HL-60 (cell line): ENCODE measurements at regions not wholly inside any gene's neighbourhood (a gene's known extent, or its start where the extent isn't known, plus 50 kb on each side); places are given as distances from the start of the nearest gene placed in this dataset.

Experiments used
- DNase-seq, 2 experiments: peaks; one replicate each; pipeline ENCODE4 v3.0.0-alpha.2; 2010 to 2020; ENCODE audit warnings: low read depth in 1 of 2, low spot score in 1 of 2
- H3K27ac ChIP-seq: fragments of 250-450 bp; sonication (Bioruptor Pico); replicated peaks from 2 replicates; pipeline ENCODE4 v1.5.1; 2020; ENCODE audit warnings: mild to moderate bottlenecking, moderate library complexity
- H3K27me3 ChIP-seq: fragments of 250-450 bp; sonication (Bioruptor Pico); 2 replicates; pipeline ENCODE4 v1.5.1; 2021; ENCODE audit warnings: mild to moderate bottlenecking, moderate library complexity; ENCODE audit not compliant: insufficient read depth, poor library complexity, severe bottlenecking
- H3K4me3 ChIP-seq: replicated peaks from 2 replicates; pipeline ENCODE4 v1.5.1; 2011; ENCODE audit warnings: mild to moderate bottlenecking, control low read depth, low read length; ENCODE audit not compliant: insufficient read depth
- GABPA ChIP-seq: IDR thresholded peaks from 2 replicates; pipeline ENCODE4 v1.6.1; 2012; ENCODE audit warnings: low read depth
- POLR2AphosphoS5 ChIP-seq: IDR thresholded peaks from 2 replicates; pipeline ENCODE4 v1.6.1; 2012; ENCODE audit warnings: low read depth
- SPI1 ChIP-seq: IDR thresholded peaks from 2 replicates; pipeline ENCODE4 v1.6.1; 2012; ENCODE audit warnings: low read depth, mild to moderate bottlenecking, borderline replicate concordance
- TF ChIP-seq, protein P1 (sequence below): IDR thresholded peaks from one replicate; pipeline ENCODE4 v1.5.1; 2011; ENCODE audit warnings: low read length, control low read depth, inconsistent platforms; ENCODE audit not compliant: insufficient read depth
- TF ChIP-seq, protein P2 (sequence below): IDR thresholded peaks from 2 replicates; pipeline ENCODE4 v1.6.1; 2012; ENCODE audit warnings: low read depth; ENCODE audit not compliant: insufficient replicate concordance

DNA sequence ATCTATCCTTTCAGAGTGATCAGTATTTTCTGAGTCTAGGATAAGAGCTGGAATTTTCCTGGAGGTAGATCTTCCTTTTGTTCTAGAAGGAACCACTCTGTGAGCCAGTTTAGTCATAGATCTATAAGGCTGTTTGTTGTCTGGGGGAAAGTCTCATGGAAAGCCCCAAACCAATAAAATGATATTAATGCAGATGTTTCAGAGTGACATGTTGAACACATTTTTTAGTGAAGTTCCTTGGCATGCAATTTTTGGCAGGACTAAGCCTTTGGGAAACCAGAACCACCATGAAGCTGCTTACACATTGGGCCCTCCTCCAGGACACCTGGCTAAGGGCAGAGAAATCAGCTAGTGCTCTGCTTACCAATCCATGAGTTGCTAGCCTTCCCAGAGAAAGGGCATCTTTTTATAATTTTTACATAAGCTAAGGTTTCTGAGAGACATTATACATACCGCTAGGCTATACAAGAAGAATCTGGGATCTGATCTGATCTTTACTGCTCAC lies 101.5 kb upstream of the PCED1B start:
- Histone ChIP-seq H3K4me3 (no peak overlapping the region), H3K27ac (no peak overlapping the region), H3K27me3 (no peaks in the 10 kb centered on the region)
- no peak for DNase-seq
- TF ChIP-seq SPI1 = no peak
- no peak for TF ChIP-seq POLR2AphosphoS5
- TF ChIP-seq, protein P1, sequence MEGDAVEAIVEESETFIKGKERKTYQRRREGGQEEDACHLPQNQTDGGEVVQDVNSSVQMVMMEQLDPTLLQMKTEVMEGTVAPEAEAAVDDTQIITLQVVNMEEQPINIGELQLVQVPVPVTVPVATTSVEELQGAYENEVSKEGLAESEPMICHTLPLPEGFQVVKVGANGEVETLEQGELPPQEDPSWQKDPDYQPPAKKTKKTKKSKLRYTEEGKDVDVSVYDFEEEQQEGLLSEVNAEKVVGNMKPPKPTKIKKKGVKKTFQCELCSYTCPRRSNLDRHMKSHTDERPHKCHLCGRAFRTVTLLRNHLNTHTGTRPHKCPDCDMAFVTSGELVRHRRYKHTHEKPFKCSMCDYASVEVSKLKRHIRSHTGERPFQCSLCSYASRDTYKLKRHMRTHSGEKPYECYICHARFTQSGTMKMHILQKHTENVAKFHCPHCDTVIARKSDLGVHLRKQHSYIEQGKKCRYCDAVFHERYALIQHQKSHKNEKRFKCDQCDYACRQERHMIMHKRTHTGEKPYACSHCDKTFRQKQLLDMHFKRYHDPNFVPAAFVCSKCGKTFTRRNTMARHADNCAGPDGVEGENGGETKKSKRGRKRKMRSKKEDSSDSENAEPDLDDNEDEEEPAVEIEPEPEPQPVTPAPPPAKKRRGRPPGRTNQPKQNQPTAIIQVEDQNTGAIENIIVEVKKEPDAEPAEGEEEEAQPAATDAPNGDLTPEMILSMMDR = no peak
- TF ChIP-seq GABPA = no peak
- TF ChIP-seq, protein P2, sequence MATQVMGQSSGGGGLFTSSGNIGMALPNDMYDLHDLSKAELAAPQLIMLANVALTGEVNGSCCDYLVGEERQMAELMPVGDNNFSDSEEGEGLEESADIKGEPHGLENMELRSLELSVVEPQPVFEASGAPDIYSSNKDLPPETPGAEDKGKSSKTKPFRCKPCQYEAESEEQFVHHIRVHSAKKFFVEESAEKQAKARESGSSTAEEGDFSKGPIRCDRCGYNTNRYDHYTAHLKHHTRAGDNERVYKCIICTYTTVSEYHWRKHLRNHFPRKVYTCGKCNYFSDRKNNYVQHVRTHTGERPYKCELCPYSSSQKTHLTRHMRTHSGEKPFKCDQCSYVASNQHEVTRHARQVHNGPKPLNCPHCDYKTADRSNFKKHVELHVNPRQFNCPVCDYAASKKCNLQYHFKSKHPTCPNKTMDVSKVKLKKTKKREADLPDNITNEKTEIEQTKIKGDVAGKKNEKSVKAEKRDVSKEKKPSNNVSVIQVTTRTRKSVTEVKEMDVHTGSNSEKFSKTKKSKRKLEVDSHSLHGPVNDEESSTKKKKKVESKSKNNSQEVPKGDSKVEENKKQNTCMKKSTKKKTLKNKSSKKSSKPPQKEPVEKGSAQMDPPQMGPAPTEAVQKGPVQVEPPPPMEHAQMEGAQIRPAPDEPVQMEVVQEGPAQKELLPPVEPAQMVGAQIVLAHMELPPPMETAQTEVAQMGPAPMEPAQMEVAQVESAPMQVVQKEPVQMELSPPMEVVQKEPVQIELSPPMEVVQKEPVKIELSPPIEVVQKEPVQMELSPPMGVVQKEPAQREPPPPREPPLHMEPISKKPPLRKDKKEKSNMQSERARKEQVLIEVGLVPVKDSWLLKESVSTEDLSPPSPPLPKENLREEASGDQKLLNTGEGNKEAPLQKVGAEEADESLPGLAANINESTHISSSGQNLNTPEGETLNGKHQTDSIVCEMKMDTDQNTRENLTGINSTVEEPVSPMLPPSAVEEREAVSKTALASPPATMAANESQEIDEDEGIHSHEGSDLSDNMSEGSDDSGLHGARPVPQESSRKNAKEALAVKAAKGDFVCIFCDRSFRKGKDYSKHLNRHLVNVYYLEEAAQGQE = no peak

DNA sequence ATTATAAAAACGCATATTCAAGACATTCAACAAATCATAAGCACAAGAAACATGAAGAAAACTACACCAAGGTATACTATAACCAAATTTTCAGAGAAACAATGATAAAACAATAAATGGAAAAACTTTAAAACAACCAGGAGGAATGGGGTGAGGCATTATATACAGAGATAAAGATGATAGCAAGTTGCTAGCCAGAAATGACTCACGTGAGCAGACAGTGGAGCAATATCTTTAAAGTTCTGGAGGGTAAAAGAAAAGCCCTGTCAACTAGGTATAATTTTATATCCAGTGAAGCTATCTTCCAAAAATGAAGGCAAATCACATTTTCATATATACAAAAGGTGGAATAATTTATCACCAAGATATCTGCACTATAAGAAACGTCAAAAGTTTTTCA lies 97.8 kb upstream of the PCED1B start:
- DNase-seq = no peak
- Histone ChIP-seq H3K27me3 (no peaks in the 10 kb centered on the region), H3K4me3 (no peak overlapping the region), H3K27ac (no peak overlapping the region)
- TF ChIP-seq POLR2AphosphoS5 = no peak
- TF ChIP-seq, protein P1 = no peak
- TF ChIP-seq, protein P2 = no peak
- no peak for TF ChIP-seq GABPA
- no peak for TF ChIP-seq SPI1

DNA sequence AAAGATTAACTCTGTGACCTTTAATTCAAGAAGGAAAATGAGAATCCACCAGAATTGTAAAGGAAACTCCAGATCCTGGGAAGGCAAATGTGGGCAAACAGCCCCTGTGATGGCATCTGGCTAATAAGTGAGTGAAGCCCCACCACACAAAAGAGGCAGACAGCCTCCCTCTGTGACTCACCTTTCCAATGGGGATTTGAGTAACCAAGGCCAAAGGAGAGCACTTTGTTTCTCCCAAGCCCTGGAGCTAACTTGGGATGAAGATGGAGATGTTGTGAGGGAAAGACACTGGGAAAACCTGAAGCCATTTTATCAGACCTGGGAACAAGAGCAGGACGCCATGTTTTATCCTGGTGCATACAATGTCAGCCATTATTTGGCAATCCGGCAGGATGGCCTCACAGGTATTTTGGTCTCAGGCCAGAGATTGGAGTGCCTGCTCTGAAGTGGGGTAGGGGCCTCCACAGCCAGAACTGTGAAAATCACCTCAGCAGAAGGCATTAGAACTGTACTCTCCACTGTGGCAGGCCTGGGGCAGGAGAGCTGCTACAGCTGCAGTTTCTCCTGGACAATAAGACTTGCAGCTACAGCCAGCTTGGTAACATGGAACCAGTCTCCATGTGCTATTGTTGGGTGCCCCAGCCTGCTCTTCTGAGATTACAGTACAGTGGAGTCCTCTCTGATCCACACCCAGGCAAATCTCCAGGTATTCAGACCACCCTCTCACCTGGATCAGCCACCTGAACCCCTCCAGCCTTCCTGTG lies 96.6 kb upstream of the PCED1B start:
- no peaks in the 10 kb centered on the region for H3K27me3 ChIP-seq
- H3K27ac ChIP-seq = no peak overlapping the region
- TF ChIP-seq, protein P1 = no peak
- TF ChIP-seq, protein P2 = no peak
- TF ChIP-seq SPI1 = no peak
- no peak for TF ChIP-seq POLR2AphosphoS5
- DNase-seq = no peak
- H3K4me3 ChIP-seq = no peak overlapping the region
